GM20431 (cell line): ENCODE measurements at regions not wholly inside any gene's neighbourhood (a gene's known extent, or its start where the extent isn't known, plus 50 kb on each side); places are given as distances from the start of the nearest gene placed in this dataset.

ENCODE experiments used
- in situ Hi-C: fragments of 300-500 bp; cut with MseI, MboI; formaldehyde crosslinking; loops from one replicate; pipeline ENCODE4 v1.15.0; 2020; ENCODE audit warnings: low sequenced_read_pairs; ENCODE audit not compliant: unreplicated experiment

- in situ Hi-C loops: no loop called here
Observed at GRCh38 chr4:129498626-129499025, 402.7 kb downstream of the C4orf33 start.

GRCh38 chr4:129514852-129515251 is 418.9 kb downstream of the C4orf33 start:
- in situ Hi-C loops: no loop called here

- in situ Hi-C loops: no loop called here
Observed at GRCh38 chr4:129515356-129515755, 419.4 kb downstream of the C4orf33 start.

- in situ Hi-C loops: no loop called here
Observed at GRCh38 chr4:129526812-129527211, 430.9 kb downstream of the C4orf33 start.

GRCh38 chr4:129531253-129531652 is 435.3 kb downstream of the C4orf33 start:
- in situ Hi-C loops: no loop called here

- in situ Hi-C loops: no loop called here
Observed at GRCh38 chr4:129532573-129532972, 436.6 kb downstream of the C4orf33 start.

- in situ Hi-C loops: no loop called here
Observed at GRCh38 chr4:129543299-129543698, 447.3 kb downstream of the C4orf33 start.

GRCh38 chr4:129545599-129546278 is 449.8 kb downstream of the C4orf33 start:
- in situ Hi-C loops: no loop called here

GRCh38 chr4:129546531-129546930 is 450.6 kb downstream of the C4orf33 start:
- in situ Hi-C loops: no loop called here

- in situ Hi-C loops: no loop called here
Observed at GRCh38 chr4:129550281-129550785, 454.4 kb downstream of the C4orf33 start.

- in situ Hi-C loops: no loop called here
Observed at GRCh38 chr4:129561280-129561679, 465.3 kb downstream of the C4orf33 start.

GRCh38 chr4:129561886-129562671 is 466.1 kb downstream of the C4orf33 start:
- in situ Hi-C loops: no loop called here

GRCh38 chr4:129565214-129565613 is 469.3 kb downstream of the C4orf33 start:
- in situ Hi-C loops: no loop called here

- in situ Hi-C loops: no loop called here
Observed at GRCh38 chr4:129570326-129570725, 474.4 kb downstream of the C4orf33 start.

- in situ Hi-C loops: no loop called here
Observed at GRCh38 chr4:129578336-129578735, 482.4 kb downstream of the C4orf33 start.

- in situ Hi-C loops: no loop called here
Observed at GRCh38 chr4:129581305-129581704, 485.4 kb downstream of the C4orf33 start.

GRCh38 chr4:129583868-129584267 is 487.9 kb downstream of the C4orf33 start:
- in situ Hi-C loops: no loop called here

GRCh38 chr4:129598582-129598981 is 502.6 kb downstream of the C4orf33 start:
- in situ Hi-C loops: no loop called here

GRCh38 chr4:129600898-129601297 is 504.9 kb downstream of the C4orf33 start:
- in situ Hi-C loops: no loop called here

GRCh38 chr4:129602447-129602846 is 506.5 kb downstream of the C4orf33 start:
- in situ Hi-C loops: no loop called here

- in situ Hi-C loops: no loop called here
Observed at GRCh38 chr4:129603241-129603931, 507.4 kb downstream of the C4orf33 start.
